Gastrocnemius medialis (tissue), 4 donors: ENCODE measurements at regions not wholly inside any gene's neighbourhood (a gene's known extent, or its start where the extent isn't known, plus 50 kb on each side); places are given as distances from the start of the nearest gene placed in this dataset.

Source experiments
- CTCF ChIP-seq, 5 experiments: fragments of 450-650 bp in 3 of 5; fragments of 200-600 bp in 2 of 5; sonication (generic) in 2 of 5; IDR thresholded peaks in 4 of 5; conservative IDR thresholded peaks in 1 of 5; 1 replicate in 4 of 5; 2 replicates in 1 of 5; pipeline ENCODE4 v1.5.1; 2016 to 2019; ENCODE audit warnings: antibody characterized with exemption in 5 of 5, mild to moderate bottlenecking in 3 of 5, moderate library complexity in 3 of 5
- POLR2A ChIP-seq, 2 donors: fragments of 450-650 bp; IDR thresholded peaks; one replicate each; pipeline ENCODE4 v1.6.1; 2017; ENCODE audit warnings: antibody characterized with exemption in 2 of 2, mild to moderate bottlenecking in 2 of 2, moderate library complexity in 2 of 2

- TF ChIP-seq CTCF (IDR thresholded peaks at IDR 0.05 in 4 of 5, conservative IDR thresholded peaks at IDR 0.05 in 1 of 5) (no peak), POLR2A (IDR thresholded peaks at IDR 0.05) (no peak)
Measured at GRCh38 chr16:50900391-50900942, 158.6 kb downstream of the CYLD start.
